SU-DHL-6 (cell line): ENCODE measurements at regions not wholly inside any gene's neighbourhood (a gene's known extent, or its start where the extent isn't known, plus 50 kb on each side); places are given as distances from the start of the nearest gene placed in this dataset.

Experiments
- H2AFZ ChIP-seq: fragments of 200-600 bp; sonication (generic); 2 replicates; pipeline ENCODE4 v1.6.1; 2014; ENCODE audit warnings: low read depth, mild to moderate bottlenecking, moderate library complexity, mixed read lengths, antibody characterized with exemption, low read length; ENCODE audit not compliant: severe bottlenecking
- H3F3A ChIP-seq: fragments of 200-600 bp; shearing (Covaris generic); 2 replicates; pipeline ENCODE4 v1.6.0; 2016; ENCODE audit warnings: antibody characterized with exemption, mild to moderate bottlenecking; ENCODE audit not compliant: insufficient read depth
- H3K27ac ChIP-seq: fragments of 200-600 bp; sonication (generic); 2 replicates; pipeline ENCODE4 v1.5.1; 2016; ENCODE audit warnings: low read depth, mild to moderate bottlenecking, low read length, moderate library complexity, mixed read lengths
- H3K27me3 ChIP-seq: fragments of 200-600 bp; sonication (generic), shearing (Covaris generic); 2 replicates; pipeline ENCODE4 v1.6.0; 2014; ENCODE audit warnings: mild to moderate bottlenecking, low read length
- H3K36me3 ChIP-seq: fragments of 200-600 bp; sonication (generic); 2 replicates; pipeline ENCODE4 v1.6.1; 2014; ENCODE audit warnings: mild to moderate bottlenecking, low read length, mixed read lengths
- H3K4me2 ChIP-seq: fragments of 300-600, 200-600 bp; shearing (Covaris generic), sonication (generic); 2 replicates; pipeline ENCODE4 v1.6.0; 2014; ENCODE audit warnings: low read length, low read depth, mild to moderate bottlenecking; ENCODE audit not compliant: poor library complexity, severe bottlenecking
- H3K4me3 ChIP-seq: fragments of 200-600 bp; sonication (generic); 2 replicates; pipeline ENCODE4 v1.5.1; 2014; ENCODE audit warnings: antibody characterized with exemption, low read length, mild to moderate bottlenecking, mixed read lengths; ENCODE audit not compliant: insufficient read depth, poor library complexity, severe bottlenecking
- H3K79me2 ChIP-seq: fragments of 200-600 bp; sonication (generic); 2 replicates; pipeline ENCODE4 v1.6.1; 2014; ENCODE audit warnings: mild to moderate bottlenecking, low read length, moderate library complexity; ENCODE audit not compliant: insufficient read depth
- H3K9ac ChIP-seq: fragments of 200-600 bp; sonication (generic); 2 replicates; pipeline ENCODE4 v1.7.0; 2014; ENCODE audit warnings: mild to moderate bottlenecking, low read length
- H3K9me2 ChIP-seq: fragments of 200-600 bp; sonication (generic); replicated peaks from 2 replicates; pipeline ENCODE4 v1.6.1; 2014; ENCODE audit warnings: low read length; ENCODE audit not compliant: insufficient read depth
- H3K9me3 ChIP-seq: fragments of 200-600 bp; sonication (generic); 2 replicates; pipeline ENCODE4 v1.6.1; 2014; ENCODE audit warnings: low read length, mixed read lengths; ENCODE audit not compliant: insufficient read depth
- H4K20me1 ChIP-seq: fragments of 200-600 bp; sonication (generic); 2 replicates; pipeline ENCODE4 v1.6.1; 2014; ENCODE audit warnings: low read depth, mild to moderate bottlenecking, antibody characterized with exemption, low read length, moderate library complexity, mixed read lengths
- CTCF ChIP-seq: fragments of 200-600 bp; sonication (generic); IDR thresholded peaks from one replicate; pipeline ENCODE4 v1.5.1; 2017; ENCODE audit warnings: antibody characterized with exemption, mild to moderate bottlenecking, low read length, moderate library complexity; ENCODE audit not compliant: insufficient read depth, poor library complexity, severe bottlenecking
- EZH2phosphoT487 ChIP-seq: fragments of 200-600 bp; sonication (generic), shearing (Covaris generic); conservative IDR thresholded peaks from 2 replicates; pipeline ENCODE4 v1.6.1; 2018; ENCODE audit warnings: mild to moderate bottlenecking, antibody characterized with exemption, low read length, moderate library complexity, mixed read lengths

GRCh38 chr9:571741-572140 lies 269.8 kb upstream of the DMRT1 start:
- H3K27ac ChIP-seq, result peak overlapping the region; percentile 98
- peak overlapping the region; percentile 71 for H3K9ac ChIP-seq
- H3K4me2 ChIP-seq, result peak overlapping the region; percentile 99
- H3K79me2 ChIP-seq, result peaks cover 92% of the 10 kb centered on the region
- H3K27me3 ChIP-seq, result no peaks in the 10 kb centered on the region
- H4K20me1 ChIP-seq, result no peaks in the 10 kb centered on the region
- no peak overlapping the region for H2AFZ ChIP-seq
- peak overlapping the region; percentile 55 for H3K4me3 ChIP-seq
- no peak for TF ChIP-seq EZH2phosphoT487
- no peaks in the 10 kb centered on the region for H3K9me3 ChIP-seq
- H3K36me3 ChIP-seq, result peaks cover 6% of the 10 kb centered on the region; the same call in 1 of the 2 replicates
- peaks cover 73% of the 10 kb centered on the region for H3F3A ChIP-seq
- no peaks in the 10 kb centered on the region for H3K9me2 ChIP-seq

DNA sequence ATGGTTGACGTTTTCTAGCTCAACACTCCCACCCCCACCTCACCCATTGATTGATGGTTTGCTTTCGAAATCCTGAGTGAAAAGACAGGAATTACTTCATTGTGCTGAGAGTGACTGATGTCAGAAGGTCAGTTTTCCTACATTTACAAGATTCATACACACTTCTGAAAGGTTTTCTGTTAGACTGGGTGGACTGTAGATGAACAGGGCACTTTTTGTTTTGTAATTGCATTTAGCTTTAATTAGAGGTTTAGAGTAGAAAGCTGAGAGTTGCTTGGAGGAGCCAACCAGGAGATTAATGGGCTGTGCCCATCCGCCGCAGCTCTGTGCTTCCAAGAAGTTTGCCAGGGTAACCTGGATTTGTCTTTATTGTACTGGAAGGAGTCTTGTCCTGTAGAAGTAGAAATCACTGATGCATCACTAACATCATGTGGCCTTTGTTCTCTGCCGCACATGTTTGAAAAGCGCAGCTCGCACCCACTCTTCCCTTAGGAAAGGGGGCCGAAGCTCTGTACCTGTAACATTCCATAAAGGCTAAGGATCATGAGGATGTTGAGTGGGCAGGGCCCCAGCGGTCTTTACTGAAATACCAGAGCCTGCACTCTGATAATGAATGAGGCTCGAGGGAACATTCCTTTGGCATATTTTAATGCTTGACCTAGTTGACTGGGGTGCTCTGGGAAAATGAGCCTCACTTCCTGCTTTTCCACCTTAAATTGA lies 267.6 kb upstream of the DMRT1 start:
- Histone ChIP-seq H3K79me2 (peaks cover 100% of the 10 kb centered on the region), H3F3A (peaks cover 66% of the 10 kb centered on the region), H3K9me3 (no peaks in the 10 kb centered on the region), H3K9me2 (no peaks in the 10 kb centered on the region), H3K27me3 (no peaks in the 10 kb centered on the region), H4K20me1 (no peaks in the 10 kb centered on the region), H3K27ac (peak overlapping the region; percentile 73), H3K9ac (peak overlapping the region; percentile 2; the same call in 1 of the 2 replicates), H3K4me3 (no peak overlapping the region), H3K4me2 (peak overlapping the region; percentile 20), H3K36me3 (peaks cover 10% of the 10 kb centered on the region), H2AFZ (no peak overlapping the region)
- TF ChIP-seq CTCF (no peak), EZH2phosphoT487 (no peak)

DNA sequence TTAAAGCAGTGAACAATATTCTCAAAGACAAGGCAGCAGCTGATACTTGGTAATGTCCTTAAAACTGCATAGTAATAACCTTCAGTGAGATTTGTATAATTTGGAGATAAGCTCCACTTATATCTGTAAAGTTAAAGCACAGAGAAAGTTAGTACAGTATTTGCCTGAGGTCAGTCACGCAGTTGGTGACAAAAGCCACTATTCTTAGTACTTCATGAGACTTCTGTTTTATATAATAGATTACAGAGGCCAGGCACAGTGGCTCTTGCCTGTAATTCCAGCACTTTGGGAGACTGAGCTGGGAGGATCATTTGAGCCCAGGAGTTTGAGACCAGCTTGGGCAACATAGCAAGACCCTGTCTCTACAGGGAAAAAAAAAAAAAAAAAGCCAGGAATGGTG lies 266.4 kb upstream of the DMRT1 start:
- H3K36me3 ChIP-seq, result peaks cover 19% of the 10 kb centered on the region
- peaks cover 100% of the 10 kb centered on the region for H3K79me2 ChIP-seq
- no peak overlapping the region for H2AFZ ChIP-seq
- TF ChIP-seq EZH2phosphoT487 (no peak), CTCF (no peak)
- H3F3A ChIP-seq, result peaks cover 53% of the 10 kb centered on the region
- no peak overlapping the region for H3K4me3 ChIP-seq
- H3K27me3 ChIP-seq, result no peaks in the 10 kb centered on the region
- peak overlapping the region; percentile 15; the same call in 1 of the 2 replicates for H3K9ac ChIP-seq
- no peaks in the 10 kb centered on the region for H3K9me3 ChIP-seq
- peak overlapping the region; percentile 73 for H3K27ac ChIP-seq
- H3K4me2 ChIP-seq, result peak overlapping the region; percentile 20
- no peaks in the 10 kb centered on the region for H3K9me2 ChIP-seq
- H4K20me1 ChIP-seq, result no peaks in the 10 kb centered on the region

DNA sequence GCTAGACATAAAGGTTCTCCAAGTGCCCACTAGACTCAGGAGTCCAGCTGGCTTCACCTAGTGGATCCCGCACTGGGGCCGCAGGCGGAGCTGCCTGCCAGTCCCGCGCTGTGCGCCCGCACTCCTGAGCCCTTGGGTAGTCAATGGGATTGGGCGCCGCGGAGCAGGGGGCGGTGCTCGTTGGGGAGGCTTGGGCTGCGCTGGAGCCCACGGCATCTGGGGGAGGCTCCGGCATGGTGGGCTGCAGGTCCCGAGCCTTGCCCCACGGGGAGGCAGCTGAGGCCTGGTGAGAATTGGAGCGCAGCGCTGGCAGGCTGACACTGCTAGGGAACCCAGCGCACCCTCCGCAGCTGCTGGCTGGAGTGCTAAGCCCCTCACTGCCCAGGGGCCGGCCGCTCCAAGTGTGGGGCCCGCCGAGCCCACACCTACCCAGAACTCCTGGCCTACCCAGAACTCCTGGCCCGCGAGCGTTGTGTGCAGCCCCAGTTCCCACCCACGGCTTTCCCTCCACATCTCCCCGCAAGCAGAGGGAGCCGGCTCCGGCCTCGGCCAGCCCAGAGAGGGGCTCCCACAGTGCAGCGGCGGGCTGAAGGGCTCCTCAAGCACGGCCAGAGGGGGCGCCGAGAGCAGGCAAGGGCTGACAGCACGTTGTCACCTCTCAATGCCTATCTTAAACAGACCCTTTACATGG lies 260.7 kb upstream of the DMRT1 start:
- no peak overlapping the region for H3K27ac ChIP-seq
- no peaks in the 10 kb centered on the region for H3K27me3 ChIP-seq
- H3F3A ChIP-seq, result peaks cover 33% of the 10 kb centered on the region
- peaks cover 26% of the 10 kb centered on the region for H3K36me3 ChIP-seq
- no peak overlapping the region for H3K4me2 ChIP-seq
- H3K4me3 ChIP-seq, result no peak overlapping the region
- TF ChIP-seq EZH2phosphoT487, result no peak
- TF ChIP-seq CTCF, result peak; percentile 17
- peaks cover 99% of the 10 kb centered on the region for H3K79me2 ChIP-seq
- no peak overlapping the region for H3K9ac ChIP-seq
- no peaks in the 10 kb centered on the region for H4K20me1 ChIP-seq
- H3K9me3 ChIP-seq, result no peaks in the 10 kb centered on the region
- no peaks in the 10 kb centered on the region for H3K9me2 ChIP-seq
- no peak overlapping the region for H2AFZ ChIP-seq
